ENCODE measurements at regions not wholly inside any gene's neighbourhood (a gene's known extent, or its start where the extent isn't known, plus 50 kb on each side); places are given as distances from the start of the nearest gene placed in this dataset.

DNA sequence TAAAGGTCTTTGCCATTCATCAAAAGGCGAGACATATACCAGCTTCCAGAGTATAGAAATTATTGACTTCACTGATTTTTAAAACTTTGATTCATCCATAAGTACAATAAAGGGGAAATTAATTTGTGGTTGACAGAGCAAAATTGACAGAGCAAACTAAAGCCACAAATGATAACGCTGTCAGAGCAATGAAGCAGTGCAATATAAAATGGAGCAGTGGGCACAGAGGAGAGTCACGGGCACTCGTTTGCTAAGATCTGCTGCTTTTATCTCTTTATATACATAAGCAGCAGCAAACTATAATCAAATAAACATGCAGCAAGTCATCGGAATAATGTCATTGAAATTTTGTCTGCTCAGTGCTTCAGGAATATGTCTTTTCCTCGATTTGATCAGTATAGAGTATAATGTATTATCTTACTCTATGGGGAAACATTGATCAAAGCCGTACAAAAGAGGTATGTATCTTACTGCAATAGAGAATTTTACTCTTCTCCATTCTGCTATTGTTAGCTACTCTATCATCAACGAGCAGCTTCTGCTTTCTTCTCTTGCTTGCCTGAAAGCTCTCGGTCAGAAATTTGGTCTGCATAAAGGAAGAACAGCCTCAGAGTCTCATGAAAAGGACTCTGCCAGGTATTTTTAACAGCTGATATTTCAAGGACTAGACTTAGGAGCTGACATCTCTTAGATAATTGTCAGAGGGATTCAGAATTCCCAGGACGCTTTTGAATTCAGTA, 546.0 kb upstream of the ARID1B start:
- TF ChIP-seq POLR2A (IDR thresholded peaks at IDR 0.05; ENCODE audit: low read length) (no peak), GATA1 (IDR thresholded peaks at IDR 0.05; ENCODE audit: low read depth, low read length) (no peak)
